Retina (tissue), 1 donor: ENCODE measurements at regions not wholly inside any gene's neighbourhood (a gene's known extent, or its start where the extent isn't known, plus 50 kb on each side); places are given as distances from the start of the nearest gene placed in this dataset.
"Not testable (repeated sequence)": the region's sequence is repeated elsewhere in the genome, so short reads cannot be mapped to it uniquely, and the experiment has no call there.

Experiments used
- DNase-seq: peaks from one replicate; pipeline ENCODE4 v3.0.0-alpha.2; 2016

DNA sequence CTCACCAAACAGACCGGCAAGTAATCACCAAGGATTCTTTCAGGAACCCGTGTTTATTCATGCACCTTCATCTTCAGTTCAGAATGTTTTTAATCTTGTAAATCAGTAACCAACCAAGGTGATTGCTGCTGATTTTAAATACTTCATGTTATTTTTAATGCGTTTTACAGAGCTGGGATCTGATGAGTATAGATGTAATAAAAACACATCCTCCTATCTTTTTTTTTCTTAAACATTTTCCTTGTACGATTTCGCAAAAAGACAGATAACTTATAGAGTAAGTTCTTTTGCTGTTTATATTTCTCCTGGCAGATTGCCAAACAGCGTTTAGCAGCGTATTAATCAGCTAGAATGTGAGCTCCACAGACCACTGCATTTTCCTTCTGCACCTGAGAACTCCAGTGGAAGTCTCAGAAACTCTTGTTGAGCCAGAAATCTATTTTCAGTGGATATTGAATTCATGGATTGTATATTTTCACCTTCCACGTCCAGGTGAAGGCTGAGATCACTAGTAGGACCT is 397.8 kb upstream of the NRP1 start:
- DNase-seq: no peak

DNA sequence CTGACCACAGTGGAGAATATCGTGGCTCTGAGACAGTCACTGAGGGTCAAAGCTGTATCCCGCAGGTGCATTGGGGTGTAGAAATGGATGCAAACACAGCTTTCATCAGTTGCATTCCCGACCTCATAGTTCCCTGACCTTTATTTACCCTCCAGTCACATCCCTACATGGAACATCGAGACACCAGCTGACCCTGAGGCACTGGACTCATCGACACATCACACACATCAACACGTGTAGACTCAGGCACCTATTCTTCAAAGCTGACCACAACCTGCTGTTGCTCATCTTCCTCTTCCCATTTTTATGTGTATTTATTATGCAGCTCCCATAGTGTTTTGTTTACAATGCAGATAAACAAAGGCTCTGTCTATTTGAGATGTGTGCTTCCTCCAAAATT is 396.9 kb upstream of the NRP1 start:
- no peak for DNase-seq

DNA sequence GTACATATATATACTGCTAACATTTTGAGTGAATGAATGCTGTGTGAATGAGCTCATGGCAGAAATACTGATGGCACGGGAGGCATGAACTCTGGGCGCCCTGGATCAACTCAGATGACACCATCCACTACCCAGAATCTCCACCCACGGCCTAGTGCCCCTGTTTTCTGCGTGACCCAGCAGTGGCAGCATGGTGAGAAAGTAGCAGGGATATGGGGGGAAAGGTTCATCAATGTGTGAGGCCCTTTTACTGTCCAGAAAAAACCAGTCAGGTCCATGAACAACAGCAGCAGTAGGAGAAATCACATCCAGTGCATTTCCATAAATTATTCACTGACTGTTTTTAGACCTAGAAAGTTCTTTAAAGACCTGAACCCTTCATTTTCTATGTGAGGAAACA is 391.0 kb upstream of the NRP1 start:
- no peak for DNase-seq

DNA sequence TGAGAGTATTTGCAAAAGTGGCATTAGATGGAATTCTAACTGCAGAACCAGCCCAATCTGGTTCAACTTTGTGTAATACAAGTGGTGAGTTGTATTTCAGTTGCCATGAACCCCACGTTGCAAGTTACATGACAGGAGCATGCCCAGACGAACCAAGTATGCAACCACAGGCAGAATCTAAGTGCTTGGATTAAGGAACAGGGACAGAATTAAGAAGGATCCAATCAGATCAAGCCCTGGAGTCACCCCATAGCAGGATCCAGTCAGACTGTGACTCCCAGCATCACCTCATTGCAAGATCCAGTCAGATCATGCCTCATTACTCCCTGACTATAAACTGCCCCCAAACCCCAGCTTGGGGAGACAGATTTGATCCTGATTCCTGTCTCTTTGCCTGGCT is 388.7 kb upstream of the NRP1 start:
- DNase-seq: no peak

DNA sequence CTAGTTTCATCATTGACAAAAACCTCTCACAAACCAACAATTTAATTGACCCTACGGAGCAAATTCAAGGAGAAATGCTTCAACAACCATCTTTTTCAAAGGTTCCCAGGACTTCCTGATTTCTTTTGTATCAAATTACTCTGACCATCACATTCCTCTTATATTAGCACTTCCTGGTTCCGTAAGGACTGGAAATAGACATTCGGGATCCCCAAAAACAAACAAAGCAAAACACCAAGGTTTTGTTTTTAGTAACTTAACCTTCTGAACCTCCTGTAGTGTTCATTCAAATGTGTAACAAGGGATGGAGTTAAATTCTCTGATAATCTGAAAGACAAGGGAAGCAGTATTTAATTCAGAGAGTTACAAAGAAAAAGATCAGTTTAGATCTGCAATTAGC is 387.6 kb upstream of the NRP1 start:
- DNase-seq: no peak

DNA sequence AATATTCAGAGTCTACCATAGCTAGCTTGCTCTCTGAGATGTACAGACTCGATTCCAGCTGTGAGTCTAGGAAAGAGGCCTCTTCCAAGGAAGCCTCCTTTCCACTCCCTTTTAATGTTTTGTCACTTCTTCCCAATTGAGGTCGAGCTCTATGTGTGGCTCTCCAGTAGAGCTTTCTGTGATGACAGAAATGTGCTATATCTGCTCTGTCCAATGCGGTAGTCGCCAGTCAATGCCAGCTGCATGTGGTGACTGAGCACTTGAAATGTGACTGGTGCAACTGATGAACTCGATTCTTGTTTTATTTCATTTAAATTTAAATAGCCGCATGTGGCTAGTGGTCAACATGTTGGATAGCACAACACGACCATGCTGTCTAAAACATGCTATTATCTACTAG is 387.0 kb upstream of the NRP1 start:
- no peak for DNase-seq

DNA sequence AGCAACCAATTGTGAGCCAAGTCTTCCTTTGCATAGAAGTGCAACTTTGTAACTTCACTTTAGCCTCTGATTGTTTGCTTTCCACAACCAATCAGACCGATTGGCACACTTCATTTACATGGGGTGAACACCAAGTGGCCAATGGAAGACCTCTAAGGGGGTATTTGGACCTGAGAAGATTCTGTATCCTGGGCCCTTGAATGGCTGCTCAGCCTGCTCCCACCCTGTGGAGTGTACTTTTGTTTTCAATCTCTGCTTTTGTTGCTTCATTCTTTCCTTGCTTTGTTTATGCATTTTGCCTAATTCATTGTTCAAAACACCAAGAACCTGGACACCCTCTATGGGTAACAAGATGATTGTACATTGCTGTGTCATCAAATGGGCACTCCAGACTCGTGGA is 385.7 kb upstream of the NRP1 start:
- no peak for DNase-seq

DNA sequence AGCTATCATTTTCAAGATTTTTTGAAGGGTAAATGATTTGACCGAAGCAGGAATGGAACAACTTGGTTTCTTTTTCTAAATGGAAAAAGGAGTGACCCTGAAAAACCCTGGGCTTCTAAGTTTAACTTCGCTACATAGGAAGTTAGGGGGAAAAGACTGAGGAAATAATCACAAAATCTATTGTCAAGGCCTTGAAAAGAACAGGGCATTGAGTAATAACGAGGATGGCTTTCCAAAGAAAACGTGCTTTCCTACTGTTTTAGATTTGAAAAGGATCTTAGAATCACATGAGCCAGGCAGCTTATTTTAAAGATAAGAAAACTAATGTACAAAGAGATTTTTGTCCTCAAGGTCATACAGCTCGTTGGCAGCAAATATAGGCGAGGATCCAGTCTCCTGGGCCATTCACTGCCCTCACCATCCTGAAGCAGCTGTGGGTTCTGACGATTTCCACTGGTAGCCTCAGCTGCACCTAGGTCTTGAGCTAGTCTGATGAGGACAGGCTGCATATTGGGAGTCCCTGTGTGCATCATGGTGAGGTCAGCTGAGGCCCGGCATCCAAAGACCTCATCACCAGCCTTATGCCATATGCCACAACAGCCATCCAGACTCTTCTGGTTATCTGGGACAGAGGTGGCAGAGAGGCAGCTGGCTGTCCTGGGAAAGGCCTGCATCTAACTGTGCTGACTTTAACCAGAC is 384.7 kb upstream of the NRP1 start:
- no peak for DNase-seq

DNA sequence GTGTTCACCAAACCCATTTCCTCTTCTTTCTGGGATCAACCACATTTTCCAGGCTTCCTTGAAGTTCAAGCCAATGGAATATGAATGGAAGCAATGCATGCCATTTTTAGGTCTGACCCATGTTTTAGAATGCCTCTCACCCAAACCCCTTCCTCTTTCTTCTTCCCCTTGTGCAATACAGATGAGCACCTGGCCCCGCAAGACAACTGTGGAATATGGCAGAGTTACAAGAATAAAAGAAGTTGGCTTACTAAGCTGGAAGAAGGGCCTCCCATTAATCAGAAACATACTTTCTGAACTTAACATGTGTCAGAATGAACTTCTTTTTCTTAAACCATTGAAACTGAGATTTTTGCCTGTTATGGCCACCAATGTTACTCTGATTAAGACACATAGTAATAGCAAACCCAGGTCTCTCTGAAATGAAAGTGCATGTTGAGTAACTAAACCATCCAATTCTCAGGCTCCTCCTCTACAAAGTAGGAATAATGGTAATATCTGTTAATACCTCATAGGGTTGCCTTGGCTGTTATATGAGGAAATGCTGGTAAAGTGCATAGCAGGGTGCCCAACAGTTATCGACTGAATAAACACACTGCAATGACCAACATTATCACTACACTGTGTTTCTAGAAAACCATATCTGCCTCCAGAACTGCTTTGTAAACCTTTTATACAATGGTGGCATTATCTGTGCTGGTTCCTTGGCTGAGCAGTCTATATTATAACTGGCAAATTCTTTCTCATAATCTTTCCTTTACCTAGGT is 382.2 kb upstream of the NRP1 start:
- no peak for DNase-seq

DNA sequence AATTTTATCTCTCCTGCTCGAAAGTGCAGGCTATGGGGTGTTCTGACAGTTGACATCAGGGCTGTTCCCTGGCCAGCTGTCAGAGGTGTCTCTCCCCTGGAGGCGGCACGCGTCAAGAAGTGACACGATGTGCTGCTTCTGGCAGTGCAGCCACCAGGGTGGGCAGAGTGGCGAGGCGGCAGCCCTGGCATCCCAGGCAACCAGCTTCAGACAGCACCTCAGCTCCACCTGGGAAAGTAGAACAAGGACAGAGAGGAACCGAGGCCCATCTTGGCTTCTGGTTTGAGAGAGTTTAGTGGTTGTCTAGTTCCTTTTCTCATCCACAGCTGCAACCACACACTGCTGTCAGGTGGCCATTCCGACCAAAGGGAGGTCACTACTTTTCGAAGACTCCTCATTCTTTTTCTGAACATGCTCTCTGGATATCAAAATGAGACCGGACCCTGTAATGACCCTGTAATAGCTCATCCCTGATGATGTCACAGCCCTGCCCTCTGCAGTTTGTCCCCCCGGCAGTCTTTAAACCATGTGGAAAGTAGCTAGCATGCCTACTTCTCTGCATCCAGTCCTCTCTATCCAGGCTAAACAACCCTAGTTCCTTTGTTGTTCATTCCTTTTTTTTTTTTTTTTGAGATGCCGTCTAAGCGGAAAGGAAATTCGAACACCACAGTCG is 381.0 kb upstream of the NRP1 start:
- peak; percentile 42 for DNase-seq

DNA sequence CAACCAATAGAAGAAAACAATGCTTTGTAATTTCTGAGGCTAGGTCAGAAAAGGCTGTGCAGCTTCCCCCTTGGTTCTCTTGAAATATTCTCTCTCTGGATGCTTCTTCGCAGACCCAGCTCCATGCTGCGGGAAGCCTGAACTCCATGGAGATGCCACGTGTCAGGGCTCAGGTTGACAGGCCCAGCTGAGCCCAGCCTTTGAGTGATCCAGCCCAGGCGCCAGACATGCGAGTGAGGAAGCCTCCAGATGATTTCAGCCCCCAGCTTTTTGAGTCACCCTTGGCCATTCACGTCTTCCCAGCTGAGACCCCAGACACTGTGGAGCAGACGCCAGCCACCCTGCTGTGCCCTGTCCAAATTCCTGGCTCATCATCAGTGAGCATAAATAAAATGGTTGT is 378.4 kb upstream of the NRP1 start:
- peak; percentile 70 for DNase-seq

DNA sequence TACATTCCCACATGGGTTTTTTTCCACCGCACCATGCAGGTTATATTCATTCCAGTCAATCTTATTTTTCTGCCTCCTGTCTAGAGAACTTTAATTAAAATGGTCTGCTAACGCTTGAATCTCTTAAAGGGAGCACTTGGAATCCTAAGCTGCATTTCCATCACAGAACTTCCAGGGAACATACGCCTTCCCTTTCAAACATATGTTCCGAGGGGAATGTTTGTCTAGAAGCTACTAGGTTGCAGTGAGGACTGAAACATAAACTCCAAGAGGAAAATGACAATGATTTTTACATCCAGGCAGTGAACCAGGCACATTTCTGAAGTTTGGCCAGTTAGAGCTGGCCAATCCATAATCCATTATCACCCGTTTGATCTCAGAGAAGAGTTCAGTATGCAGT is 375.5 kb upstream of the NRP1 start:
- no peak for DNase-seq

DNA sequence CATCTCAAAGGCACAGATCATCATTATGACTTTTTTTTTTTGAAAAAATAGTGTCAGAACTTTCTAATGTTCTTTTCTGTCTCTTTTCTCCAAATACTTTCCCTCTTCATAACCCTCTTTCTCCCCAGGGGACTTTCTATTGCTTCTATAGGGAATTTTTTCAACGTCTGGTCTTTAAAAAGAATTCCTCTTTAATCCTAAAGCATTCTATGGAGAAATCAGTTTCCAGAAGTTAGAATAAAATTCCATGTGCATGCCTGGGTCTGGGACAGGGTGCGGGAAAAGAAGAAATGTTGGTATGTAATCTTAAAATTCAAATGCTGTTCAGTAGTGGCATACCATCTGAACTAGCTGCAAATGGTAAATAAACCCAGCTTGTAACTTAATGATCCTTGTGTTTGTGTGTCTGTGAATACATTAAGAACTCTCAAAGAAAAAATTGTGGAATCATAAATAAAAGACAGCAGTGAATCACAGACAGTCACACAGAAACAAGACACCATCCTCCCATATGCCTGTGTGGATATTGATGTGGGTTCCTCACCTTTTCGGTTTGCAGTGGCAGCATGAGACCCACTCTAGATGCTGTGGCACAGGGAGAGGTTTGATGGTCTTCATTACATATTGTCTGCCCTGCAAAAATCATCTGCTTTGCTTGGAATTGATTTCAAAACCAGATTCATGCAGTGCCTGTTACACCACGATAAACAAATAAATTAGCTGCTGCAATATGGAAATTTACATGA is 374.7 kb upstream of the NRP1 start:
- no peak for DNase-seq

DNA sequence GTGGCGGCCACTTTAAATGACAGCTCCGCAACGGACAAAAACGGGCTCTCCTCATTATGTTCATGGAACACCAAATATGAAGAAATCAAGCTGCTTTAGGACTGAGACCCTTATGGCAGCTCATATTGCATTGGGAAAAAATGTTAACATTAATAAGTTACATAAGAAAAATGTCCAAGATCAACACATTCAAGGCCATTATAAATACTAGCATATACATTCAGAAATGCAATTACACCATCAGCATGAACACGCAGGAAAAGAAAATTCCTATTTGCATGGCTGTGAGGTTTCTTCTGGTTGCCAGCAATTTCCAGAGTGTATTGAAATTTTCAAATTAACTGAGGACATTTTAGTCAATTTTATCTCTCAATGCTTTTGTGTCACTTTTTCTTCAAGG is 374.1 kb upstream of the NRP1 start:
- DNase-seq: no peak

DNA sequence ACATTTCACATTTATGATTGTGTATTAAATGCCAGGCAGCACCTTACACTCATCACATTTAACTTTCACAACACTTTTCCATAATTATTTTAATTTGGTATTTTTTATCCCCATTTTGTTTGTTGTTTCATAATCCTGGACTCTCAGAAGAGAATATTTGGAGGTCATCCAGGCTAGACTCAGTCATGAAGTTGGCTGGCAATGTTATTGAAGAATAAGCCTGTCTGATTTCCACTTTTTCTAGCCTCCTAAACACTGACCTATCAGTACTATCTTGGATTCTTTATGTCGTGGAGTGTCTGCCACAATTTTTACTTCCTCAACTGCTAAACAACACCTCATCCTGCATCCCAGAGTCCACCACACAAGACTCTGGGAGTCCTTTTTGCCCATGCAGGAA is 372.3 kb upstream of the NRP1 start:
- no peak for DNase-seq

DNA sequence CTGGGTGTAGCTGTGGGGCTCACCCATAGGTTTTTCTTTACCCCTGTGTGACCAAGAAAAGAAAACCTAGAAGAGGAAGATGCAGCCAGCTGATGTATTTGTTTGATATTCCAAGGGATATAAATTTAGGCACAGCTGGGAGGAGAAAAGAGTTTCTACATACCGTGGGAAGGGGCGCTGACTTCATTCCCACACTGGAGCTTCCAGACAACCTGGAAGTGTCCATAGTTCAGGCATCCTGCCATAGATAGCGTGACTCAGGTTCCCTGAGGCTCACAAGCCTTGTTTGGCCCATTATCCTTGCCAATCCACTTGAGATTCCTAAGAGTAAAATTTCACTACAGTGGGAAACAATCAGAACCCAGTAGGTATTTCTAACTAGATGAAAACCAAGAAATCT is 371.7 kb upstream of the NRP1 start:
- no peak for DNase-seq

DNA sequence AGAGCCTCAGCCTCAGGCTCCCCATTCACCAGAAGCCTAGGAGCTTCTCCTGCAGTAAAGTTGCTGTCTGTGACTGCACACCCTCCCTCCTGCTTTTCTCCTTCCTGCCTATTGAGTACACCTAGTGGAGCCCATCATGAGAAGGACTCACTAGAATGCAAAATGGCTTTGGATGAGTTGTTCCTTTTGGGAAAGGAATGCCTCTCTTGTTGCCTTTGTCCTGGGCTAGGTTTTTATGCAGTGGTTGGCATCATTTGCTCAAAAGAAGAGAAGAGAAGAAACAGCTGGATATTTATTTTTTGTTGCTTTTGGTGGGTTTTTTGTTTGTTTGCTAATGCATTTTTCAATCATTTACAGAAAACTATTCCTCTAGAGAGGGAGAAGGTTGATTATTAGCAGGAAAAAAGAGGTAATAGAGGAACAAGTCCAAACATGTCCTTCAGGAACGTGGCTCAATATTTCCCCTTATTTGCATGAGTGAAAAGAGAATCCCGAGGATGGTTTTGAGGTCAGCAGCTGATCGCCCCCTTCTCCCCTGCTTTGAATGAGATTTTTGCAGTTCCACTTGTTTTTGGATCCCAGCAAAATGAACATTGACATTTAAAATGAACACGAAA is 369.9 kb upstream of the NRP1 start:
- DNase-seq: no peak

DNA sequence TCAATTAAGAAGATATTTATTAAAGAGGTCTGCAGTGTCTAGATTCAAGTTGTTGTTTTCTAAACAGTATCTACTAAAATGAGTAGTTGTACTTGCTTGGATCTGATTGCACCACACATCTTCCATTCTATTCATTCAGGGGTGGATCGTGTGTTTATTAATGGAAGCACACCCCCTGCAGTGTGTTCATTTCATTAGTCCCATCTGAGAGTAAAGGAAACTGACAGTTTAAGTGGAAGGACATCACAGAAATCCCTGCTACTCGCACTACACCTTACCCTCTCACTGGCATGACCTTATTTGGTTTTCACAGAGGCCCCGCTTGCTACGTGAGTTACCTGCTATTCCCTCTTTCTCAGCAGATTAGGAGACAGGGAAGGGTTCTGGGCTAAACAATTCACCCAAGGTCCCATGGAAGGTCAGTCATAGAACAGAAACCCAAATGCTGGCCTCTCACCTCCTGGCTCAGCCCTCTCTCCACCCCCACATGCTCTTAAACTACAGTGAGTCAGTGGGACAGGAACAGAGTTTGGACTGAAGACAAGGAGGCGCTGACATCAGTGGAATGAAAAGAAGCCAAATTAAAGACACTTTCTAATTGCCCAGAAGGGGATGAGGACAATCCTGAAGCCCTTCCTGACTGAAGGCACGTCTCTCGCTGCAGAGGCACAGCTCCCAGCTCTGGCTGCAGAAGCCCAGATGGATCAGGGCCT is 369.2 kb upstream of the NRP1 start:
- peak; percentile 55 for DNase-seq

DNA sequence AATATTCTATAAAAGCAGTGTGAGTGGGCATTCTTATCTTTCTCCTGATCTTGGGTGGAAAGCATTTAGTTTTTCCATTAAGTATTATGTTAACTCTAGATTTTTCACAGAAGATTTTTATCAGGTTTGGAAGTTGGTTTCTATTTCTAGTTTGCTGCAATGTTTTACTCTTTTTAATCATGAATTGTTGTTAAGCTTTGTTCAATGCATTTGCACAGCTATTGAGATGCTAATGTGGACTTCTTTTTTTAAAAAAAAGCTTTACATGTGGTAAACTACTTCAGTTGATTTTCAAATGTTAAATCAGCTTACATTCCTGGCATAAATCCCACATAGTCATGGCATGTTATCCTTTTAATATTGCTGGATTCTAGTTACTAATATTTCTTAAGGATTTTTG is 363.6 kb upstream of the NRP1 start:
- DNase-seq: no peak

DNA sequence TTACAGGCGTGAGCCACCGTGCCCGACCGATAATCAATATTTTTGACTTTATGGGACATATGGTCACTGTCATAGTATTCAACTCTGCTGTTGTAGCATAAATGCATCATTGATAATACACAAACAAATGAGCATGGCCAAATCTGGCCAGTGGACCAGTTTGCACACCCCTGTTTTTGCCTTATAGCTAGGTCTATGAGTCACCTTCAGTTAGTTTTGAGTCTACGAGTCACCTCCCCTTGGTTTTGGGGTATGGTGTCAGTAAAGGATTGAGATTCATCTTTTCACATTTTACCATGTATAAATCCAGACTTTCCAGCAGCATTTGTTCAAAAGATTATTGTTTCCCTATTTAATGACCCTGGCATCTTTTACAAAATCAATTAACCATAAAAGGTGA is 362.5 kb upstream of the NRP1 start:
- no peak for DNase-seq

DNA sequence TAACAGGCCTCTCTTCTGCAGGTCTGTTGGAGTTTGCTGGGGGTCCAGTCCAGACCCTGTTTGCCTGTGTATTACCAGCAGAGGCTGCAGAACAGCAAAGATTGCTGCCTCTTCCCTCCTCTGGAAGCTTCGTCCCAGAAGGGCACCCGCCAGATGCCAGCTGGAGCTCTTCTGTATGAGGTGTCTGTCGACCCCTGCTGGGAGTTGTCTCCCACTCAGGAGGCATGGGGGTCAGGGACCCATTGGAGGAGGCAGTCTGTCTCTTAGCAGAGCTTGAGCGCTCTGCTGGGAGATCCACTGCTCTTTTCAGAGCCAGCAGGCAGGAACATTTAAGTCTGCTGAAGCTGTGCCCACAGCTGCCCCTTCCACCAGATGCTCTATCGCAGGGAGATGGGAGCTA is 361.1 kb upstream of the NRP1 start:
- no peak for DNase-seq

DNA sequence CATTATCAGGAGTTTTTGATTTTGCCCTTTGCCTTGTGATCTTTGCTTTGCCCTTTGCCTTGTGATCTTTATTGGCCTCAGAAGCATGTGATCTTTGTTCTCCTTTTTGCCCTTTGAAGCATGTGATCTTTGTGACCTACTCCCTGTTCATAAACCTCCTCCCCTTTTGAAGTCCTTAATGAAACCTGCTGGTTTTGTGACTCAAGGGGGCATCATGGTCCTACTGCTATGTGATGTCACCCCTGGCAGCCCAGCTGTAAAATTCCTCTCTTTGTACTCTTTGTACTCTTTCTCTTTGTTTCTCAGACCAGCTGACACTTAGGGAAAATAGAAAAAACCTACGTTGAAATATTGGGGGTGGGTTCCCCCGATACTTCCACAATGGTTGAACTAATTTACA is 356.1 kb upstream of the NRP1 start:
- not testable (repeated sequence) for DNase-seq
